ENCODE measurements at regions not wholly inside any gene's neighbourhood (a gene's known extent, or its start where the extent isn't known, plus 50 kb on each side); places are given as distances from the start of the nearest gene placed in this dataset.
A peak's percentile ranks its signal among the peaks of the same experiment; 100 is the strongest.

DNA sequence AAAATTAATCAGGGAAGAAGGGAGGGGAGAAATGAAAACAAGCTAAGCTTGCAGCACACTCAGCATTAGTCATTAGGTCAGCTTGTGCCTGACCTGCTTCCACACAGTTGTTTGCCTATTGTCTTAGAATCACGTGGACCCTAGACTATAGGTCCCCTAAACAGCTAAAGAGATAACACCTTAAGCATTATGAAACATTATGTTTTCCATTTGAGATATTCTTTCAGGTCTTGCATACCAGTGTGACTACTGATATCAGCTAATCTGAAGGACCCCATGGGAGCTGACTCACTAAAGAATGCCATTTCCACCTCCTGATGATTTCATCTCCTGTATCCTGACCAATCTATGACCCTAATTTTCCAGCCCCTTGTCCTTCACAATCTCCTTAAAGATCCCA, 154.1 kb upstream of the FUT8 start:
- H3K4me3 ChIP-seq (replicated peaks in 1 of 2; ENCODE audit: low read depth in 2 of 2, low read length in 2 of 2) = no peak overlapping the region
- TF ChIP-seq, protein P1, sequence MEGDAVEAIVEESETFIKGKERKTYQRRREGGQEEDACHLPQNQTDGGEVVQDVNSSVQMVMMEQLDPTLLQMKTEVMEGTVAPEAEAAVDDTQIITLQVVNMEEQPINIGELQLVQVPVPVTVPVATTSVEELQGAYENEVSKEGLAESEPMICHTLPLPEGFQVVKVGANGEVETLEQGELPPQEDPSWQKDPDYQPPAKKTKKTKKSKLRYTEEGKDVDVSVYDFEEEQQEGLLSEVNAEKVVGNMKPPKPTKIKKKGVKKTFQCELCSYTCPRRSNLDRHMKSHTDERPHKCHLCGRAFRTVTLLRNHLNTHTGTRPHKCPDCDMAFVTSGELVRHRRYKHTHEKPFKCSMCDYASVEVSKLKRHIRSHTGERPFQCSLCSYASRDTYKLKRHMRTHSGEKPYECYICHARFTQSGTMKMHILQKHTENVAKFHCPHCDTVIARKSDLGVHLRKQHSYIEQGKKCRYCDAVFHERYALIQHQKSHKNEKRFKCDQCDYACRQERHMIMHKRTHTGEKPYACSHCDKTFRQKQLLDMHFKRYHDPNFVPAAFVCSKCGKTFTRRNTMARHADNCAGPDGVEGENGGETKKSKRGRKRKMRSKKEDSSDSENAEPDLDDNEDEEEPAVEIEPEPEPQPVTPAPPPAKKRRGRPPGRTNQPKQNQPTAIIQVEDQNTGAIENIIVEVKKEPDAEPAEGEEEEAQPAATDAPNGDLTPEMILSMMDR (IDR thresholded peaks at IDR 0.05; ENCODE audit: low read depth, low read length) = no peak
- peak; percentile 87 for DNase-seq (ENCODE audit: low read depth in 2 of 2)

- TF ChIP-seq, protein P1 (IDR thresholded peaks at IDR 0.05; ENCODE audit: low read depth, low read length) = no peak
- no peak for DNase-seq (ENCODE audit: low read depth in 2 of 2)
- H3K4me3 ChIP-seq (replicated peaks in 1 of 2; ENCODE audit: low read depth in 2 of 2, low read length in 2 of 2) = no peak overlapping the region
These were observed 153.5 kb upstream of the FUT8 start for GRCh38 chr14:65259000-65259399.

DNA sequence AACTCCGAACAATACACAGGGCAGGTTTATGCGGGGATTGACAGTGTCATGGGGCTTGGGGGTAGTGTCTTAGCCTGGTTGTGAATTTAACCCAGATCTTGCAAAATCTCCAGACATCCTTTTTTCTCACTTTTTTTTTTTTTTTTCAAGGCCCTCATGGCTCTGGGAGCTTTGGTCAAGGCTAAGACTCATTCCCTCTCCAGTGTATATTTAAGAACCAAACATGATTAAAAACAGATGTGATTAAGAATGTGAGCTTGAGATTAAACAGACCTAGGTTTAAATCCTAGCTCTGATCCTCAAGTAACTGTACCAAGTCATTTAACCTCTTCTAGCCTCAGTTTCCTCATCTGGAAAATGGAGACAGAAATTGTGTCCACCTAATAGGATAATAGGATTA, 151.7 kb upstream of the FUT8 start:
- DNase-seq (ENCODE audit: low read depth in 2 of 2) = peak; percentile 59 to 65
- TF ChIP-seq, protein P1 (IDR thresholded peaks at IDR 0.05; ENCODE audit: low read depth, low read length) = no peak
- H3K4me3 ChIP-seq (replicated peaks in 1 of 2; ENCODE audit: low read depth in 2 of 2, low read length in 2 of 2) = no peak overlapping the region

DNA sequence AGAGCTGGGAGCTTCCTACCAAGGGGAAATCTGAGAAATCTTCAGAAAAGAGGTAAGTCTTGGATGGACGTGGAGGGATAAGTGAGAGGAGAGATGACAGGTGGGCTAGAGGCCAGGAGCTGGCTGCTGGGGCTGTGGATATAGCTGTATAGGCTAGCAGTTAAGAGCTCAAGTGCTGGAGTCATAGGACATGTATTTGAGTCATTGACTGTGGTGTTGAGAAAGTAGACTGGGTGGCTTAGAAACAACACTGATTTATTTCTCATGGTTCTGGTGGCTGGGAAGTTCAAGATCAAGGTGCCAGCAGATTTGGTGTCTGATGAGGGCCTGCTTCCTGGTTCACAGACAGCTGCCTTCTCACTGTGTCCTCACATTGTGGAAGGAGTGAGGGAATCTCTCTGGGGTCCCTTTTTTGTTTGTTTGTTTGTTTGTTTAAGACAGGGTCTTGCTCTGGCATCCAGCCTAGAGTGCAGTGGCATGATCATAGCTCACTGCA, 151.1 kb upstream of the FUT8 start:
- TF ChIP-seq, protein P1 (IDR thresholded peaks at IDR 0.05; ENCODE audit: low read depth, low read length) = no peak
- no peak overlapping the region for H3K4me3 ChIP-seq (replicated peaks in 1 of 2; ENCODE audit: low read depth in 2 of 2, low read length in 2 of 2)
- DNase-seq (ENCODE audit: low read depth in 2 of 2) = peak in 1 of 2 donors; percentile 73

DNA sequence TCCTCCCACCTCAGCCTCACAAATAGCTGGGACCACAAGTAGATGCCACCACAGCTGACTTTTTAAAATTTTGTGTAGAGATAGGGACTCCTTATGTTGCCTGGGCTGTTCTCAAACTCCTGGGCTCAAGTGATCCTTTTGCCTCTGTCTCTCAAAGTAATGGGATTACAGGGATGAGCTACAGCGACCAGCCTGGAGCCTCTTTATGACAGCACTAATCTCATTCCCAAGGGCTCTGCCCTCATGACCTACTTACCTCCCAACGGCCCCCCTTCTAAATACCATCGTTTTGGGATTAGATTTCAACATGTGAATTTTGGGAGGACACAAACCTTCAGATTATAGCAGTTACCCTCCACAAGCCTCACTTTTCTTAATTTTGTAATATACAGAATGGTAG, 150.6 kb upstream of the FUT8 start:
- H3K4me3 ChIP-seq (replicated peaks in 1 of 2; ENCODE audit: low read depth in 2 of 2, low read length in 2 of 2) = no peak overlapping the region
- no peak for DNase-seq (ENCODE audit: low read depth in 2 of 2)
- TF ChIP-seq, protein P1 (IDR thresholded peaks at IDR 0.05; ENCODE audit: low read depth, low read length) = no peak

GRCh38 chr14:65263177-65263788, 149.2 kb upstream of the FUT8 start:
- peak in 1 of 2 donors; percentile 62 for DNase-seq (ENCODE audit: low read depth in 2 of 2)

More at GRCh38 chr14:65263177-65263788, 149.2 kb upstream of the FUT8 start:
- no peak overlapping the region for H3K4me3 ChIP-seq (replicated peaks in 1 of 2; ENCODE audit: low read depth in 2 of 2, low read length in 2 of 2)
- TF ChIP-seq, protein P1 (IDR thresholded peaks at IDR 0.05; ENCODE audit: low read depth, low read length) = no peak

All from cardiac fibroblast (primary cell).